ENCODE measurements at regions not wholly inside any gene's neighbourhood (a gene's known extent, or its start where the extent isn't known, plus 50 kb on each side); places are given as distances from the start of the nearest gene placed in this dataset.

- TF ChIP-seq SNAI2 (CRISPR knock-in tag; IDR thresholded peaks at IDR 0.05) (no peak), ARNTL (CRISPR knock-in tag; IDR thresholded peaks at IDR 0.05; ENCODE audit: borderline replicate concordance, low read depth) (no peak), ESRRG (CRISPR knock-in tag; IDR thresholded peaks at IDR 0.05) (no peak), CSDC2 (CRISPR knock-in tag; IDR thresholded peaks at IDR 0.05) (no peak)
- TF ChIP-seq, protein P1, sequence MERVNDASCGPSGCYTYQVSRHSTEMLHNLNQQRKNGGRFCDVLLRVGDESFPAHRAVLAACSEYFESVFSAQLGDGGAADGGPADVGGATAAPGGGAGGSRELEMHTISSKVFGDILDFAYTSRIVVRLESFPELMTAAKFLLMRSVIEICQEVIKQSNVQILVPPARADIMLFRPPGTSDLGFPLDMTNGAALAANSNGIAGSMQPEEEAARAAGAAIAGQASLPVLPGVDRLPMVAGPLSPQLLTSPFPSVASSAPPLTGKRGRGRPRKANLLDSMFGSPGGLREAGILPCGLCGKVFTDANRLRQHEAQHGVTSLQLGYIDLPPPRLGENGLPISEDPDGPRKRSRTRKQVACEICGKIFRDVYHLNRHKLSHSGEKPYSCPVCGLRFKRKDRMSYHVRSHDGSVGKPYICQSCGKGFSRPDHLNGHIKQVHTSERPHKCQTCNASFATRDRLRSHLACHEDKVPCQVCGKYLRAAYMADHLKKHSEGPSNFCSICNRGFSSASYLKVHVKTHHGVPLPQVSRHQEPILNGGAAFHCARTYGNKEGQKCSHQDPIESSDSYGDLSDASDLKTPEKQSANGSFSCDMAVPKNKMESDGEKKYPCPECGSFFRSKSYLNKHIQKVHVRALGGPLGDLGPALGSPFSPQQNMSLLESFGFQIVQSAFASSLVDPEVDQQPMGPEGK (CRISPR knock-in tag; IDR thresholded peaks at IDR 0.05; ENCODE audit: borderline replicate concordance) = no peak
These were observed 371.7 kb upstream of the GBE1 start (continued) for GRCh38 chr3:82133070-82133606.

- ATAC-seq = no peak; the same call in 2 of the 3 replicates
- no peak for TF ChIP-seq ZNF565 (CRISPR knock-in tag; conservative IDR thresholded peaks at IDR 0.05; ENCODE audit: low read depth)
- no peak for TF ChIP-seq CSDC2 (CRISPR knock-in tag; IDR thresholded peaks at IDR 0.05)
- no peak for TF ChIP-seq TSHZ2 (CRISPR knock-in tag; IDR thresholded peaks at IDR 0.05)
- TF ChIP-seq ZNF8 (CRISPR knock-in tag; IDR thresholded peaks at IDR 0.05) = no peak
- no peak for TF ChIP-seq GLIS3 (CRISPR knock-in tag; IDR thresholded peaks at IDR 0.05)
- no peak for TF ChIP-seq SNAI2 (CRISPR knock-in tag; IDR thresholded peaks at IDR 0.05)
These were observed 371.0 kb upstream of the GBE1 start for GRCh38 chr3:82132210-82133069.

GRCh38 chr3:82130046-82130445 lies 368.6 kb upstream of the GBE1 start:
- no peak for ATAC-seq
- TF ChIP-seq ESRRG (CRISPR knock-in tag; IDR thresholded peaks at IDR 0.05) (no peak), RARB (CRISPR knock-in tag; IDR thresholded peaks at IDR 0.05) (no peak), GLIS3 (CRISPR knock-in tag; IDR thresholded peaks at IDR 0.05) (no peak), BACH2 (CRISPR knock-in tag; IDR thresholded peaks at IDR 0.05; ENCODE audit: borderline replicate concordance) (no peak), ZNF8 (CRISPR knock-in tag; IDR thresholded peaks at IDR 0.05) (no peak), CSDC2 (CRISPR knock-in tag; IDR thresholded peaks at IDR 0.05) (no peak), ISL1 (CRISPR knock-in tag; IDR thresholded peaks at IDR 0.05) (no peak), OSR1 (CRISPR knock-in tag; IDR thresholded peaks at IDR 0.05) (no peak), ZNF565 (CRISPR knock-in tag; conservative IDR thresholded peaks at IDR 0.05; ENCODE audit: low read depth) (no peak), ARNTL (CRISPR knock-in tag; IDR thresholded peaks at IDR 0.05; ENCODE audit: borderline replicate concordance, low read depth) (no peak), PPARA (CRISPR knock-in tag; IDR thresholded peaks at IDR 0.05; ENCODE audit: borderline replicate concordance) (no peak), ZC3H10 (CRISPR knock-in tag; IDR thresholded peaks at IDR 0.05) (no peak), ZFP30 (CRISPR knock-in tag; IDR thresholded peaks at IDR 0.05) (no peak), POU6F1 (CRISPR knock-in tag; IDR thresholded peaks at IDR 0.05; ENCODE audit: borderline replicate concordance, low read depth) (no peak)
- TF ChIP-seq, protein P1 (CRISPR knock-in tag; IDR thresholded peaks at IDR 0.05; ENCODE audit: borderline replicate concordance) = no peak
- TF ChIP-seq, protein P2, sequence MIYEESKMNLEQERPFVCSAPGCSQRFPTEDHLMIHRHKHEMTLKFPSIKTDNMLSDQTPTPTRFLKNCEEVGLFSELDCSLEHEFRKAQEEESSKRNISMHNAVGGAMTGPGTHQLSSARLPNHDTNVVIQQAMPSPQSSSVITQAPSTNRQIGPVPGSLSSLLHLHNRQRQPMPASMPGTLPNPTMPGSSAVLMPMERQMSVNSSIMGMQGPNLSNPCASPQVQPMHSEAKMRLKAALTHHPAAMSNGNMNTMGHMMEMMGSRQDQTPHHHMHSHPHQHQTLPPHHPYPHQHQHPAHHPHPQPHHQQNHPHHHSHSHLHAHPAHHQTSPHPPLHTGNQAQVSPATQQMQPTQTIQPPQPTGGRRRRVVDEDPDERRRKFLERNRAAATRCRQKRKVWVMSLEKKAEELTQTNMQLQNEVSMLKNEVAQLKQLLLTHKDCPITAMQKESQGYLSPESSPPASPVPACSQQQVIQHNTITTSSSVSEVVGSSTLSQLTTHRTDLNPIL (CRISPR knock-in tag; IDR thresholded peaks at IDR 0.05; ENCODE audit: low read depth) = no peak
- TF ChIP-seq, protein P3, sequence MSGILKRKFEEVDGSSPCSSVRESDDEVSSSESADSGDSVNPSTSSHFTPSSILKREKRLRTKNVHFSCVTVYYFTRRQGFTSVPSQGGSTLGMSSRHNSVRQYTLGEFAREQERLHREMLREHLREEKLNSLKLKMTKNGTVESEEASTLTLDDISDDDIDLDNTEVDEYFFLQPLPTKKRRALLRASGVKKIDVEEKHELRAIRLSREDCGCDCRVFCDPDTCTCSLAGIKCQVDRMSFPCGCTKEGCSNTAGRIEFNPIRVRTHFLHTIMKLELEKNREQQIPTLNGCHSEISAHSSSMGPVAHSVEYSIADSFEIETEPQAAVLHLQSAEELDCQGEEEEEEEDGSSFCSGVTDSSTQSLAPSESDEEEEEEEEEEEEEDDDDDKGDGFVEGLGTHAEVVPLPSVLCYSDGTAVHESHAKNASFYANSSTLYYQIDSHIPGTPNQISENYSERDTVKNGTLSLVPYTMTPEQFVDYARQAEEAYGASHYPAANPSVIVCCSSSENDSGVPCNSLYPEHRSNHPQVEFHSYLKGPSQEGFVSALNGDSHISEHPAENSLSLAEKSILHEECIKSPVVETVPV (CRISPR knock-in tag; IDR thresholded peaks at IDR 0.05) = no peak
